ENCODE measurements at regions not wholly inside any gene's neighbourhood (a gene's known extent, or its start where the extent isn't known, plus 50 kb on each side); places are given as distances from the start of the nearest gene placed in this dataset.

GRCh38 chr21:33981391-33982101 is 65.9 kb upstream of the ATP5PO start:
- intact Hi-C loops (cut with DNase I) = no loop called here
- Histone ChIP-seq H3K27ac (no peak overlapping the region), H3K27me3 (no peaks in the 10 kb centered on the region), H3K36me3 (no peaks in the 10 kb centered on the region), H3K4me1 (peaks cover 0 to 14% (median 9%) of the 10 kb centered on the region in 3 donors), H3K9me3 (no peaks in the 10 kb centered on the region), H3K4me3 (no peak overlapping the region)
- no peak for DNase-seq
- 72 to 84% methylated on average over 10 of the region's 10 CpGs for WGBS, 2 donors
- TF ChIP-seq CTCF (IDR thresholded peaks at IDR 0.05) (no peak), POLR2A (IDR thresholded peaks at IDR 0.05) (no peak)

- no peak for DNase-seq
- intact Hi-C loops (cut with DNase I) = no loop called here
- TF ChIP-seq CTCF (IDR thresholded peaks at IDR 0.05) (no peak), POLR2A (IDR thresholded peaks at IDR 0.05) (no peak)
Observed at GRCh38 chr21:33980276-33980916, 64.8 kb upstream of the ATP5PO start.

GRCh38 chr21:33978585-33978984 is 63.0 kb upstream of the ATP5PO start:
- no peak for DNase-seq
- intact Hi-C loops (cut with DNase I) = no loop called here

More at GRCh38 chr21:33980276-33980916, 64.8 kb upstream of the ATP5PO start:
- H3K36me3 ChIP-seq = no peaks in the 10 kb centered on the region
- H3K27me3 ChIP-seq = no peaks in the 10 kb centered on the region
- no peak overlapping the region for H3K4me3 ChIP-seq
- no peaks in the 10 kb centered on the region for H3K9me3 ChIP-seq
- H3K27ac ChIP-seq = no peak overlapping the region
- H3K4me1 ChIP-seq = peaks cover 11 to 25% (median 20%) of the 10 kb centered on the region in 3 donors
- 65 to 80% methylated on average over 4 to 6 of the region's 6 CpGs for WGBS, 2 donors

GRCh38 chr21:33977721-33978369 is 62.2 kb upstream of the ATP5PO start:
- H3K27me3 ChIP-seq = no peaks in the 10 kb centered on the region
- peaks cover 11 to 33% (median 22%) of the 10 kb centered on the region in 3 donors for H3K4me1 ChIP-seq
- H3K4me3 ChIP-seq = no peak overlapping the region
- intact Hi-C loops (cut with DNase I) = no loop called here
- H3K9me3 ChIP-seq = no peaks in the 10 kb centered on the region
- WGBS, 2 donors = 88 to 91% methylated on average over 12 of the region's 12 CpGs
- H3K27ac ChIP-seq = no peak overlapping the region
- no peaks in the 10 kb centered on the region for H3K36me3 ChIP-seq
- TF ChIP-seq CTCF (IDR thresholded peaks at IDR 0.05) = no peak
- TF ChIP-seq POLR2A (IDR thresholded peaks at IDR 0.05) = no peak
- DNase-seq = no peak

More at GRCh38 chr21:33978585-33978984, 63.0 kb upstream of the ATP5PO start:
- Histone ChIP-seq H3K27ac (no peak overlapping the region), H3K9me3 (no peaks in the 10 kb centered on the region), H3K27me3 (no peaks in the 10 kb centered on the region), H3K4me3 (no peak overlapping the region), H3K36me3 (no peaks in the 10 kb centered on the region), H3K4me1 (peaks cover 11 to 33% (median 22%) of the 10 kb centered on the region in 3 donors)
- WGBS, 2 donors = 83 to 97% methylated on average over 4 of the region's 4 CpGs
- no peak for TF ChIP-seq CTCF (IDR thresholded peaks at IDR 0.05)
- no peak for TF ChIP-seq POLR2A (IDR thresholded peaks at IDR 0.05)

Measured in esophagus squamous epithelium (tissue), 5 donors.